Stimulated activated CD8-positive, alpha-beta memory T cell treated with anti-CD3 and anti-CD28 coated beads, Interleukin-12 subunit alpha, Interleukin-12 subunit beta, amount 100 ng/mL, for 4 hours (primary cell): ENCODE measurements at regions not wholly inside any gene's neighbourhood (a gene's known extent, or its start where the extent isn't known, plus 50 kb on each side); places are given as distances from the start of the nearest gene placed in this dataset.

Experiments
- DNase-seq: peaks from one replicate; pipeline ENCODE4 v3.0.0-alpha.2; 2020; ENCODE audit warnings: low read depth

DNA sequence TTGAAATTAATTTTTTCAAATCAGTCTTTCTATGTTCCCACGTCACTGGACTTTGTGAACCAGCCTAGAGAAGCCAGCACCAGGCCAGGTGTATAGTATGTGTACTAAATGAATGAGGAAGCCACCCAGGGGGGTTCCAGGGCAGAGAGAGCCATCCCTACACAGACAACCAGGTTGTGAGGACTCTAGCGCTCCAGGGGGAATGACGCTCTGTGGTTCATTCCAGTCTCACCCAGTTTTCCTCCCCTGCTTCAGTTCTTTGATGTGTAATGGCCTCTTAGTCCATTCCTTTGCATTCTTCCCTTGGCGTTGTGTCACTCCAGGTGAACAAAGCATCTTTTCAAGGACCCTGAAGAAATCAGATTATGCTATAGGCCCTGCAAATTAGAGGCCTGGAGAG lies 330.6 kb downstream of the NSG2 start:
- DNase-seq: no peak

DNA sequence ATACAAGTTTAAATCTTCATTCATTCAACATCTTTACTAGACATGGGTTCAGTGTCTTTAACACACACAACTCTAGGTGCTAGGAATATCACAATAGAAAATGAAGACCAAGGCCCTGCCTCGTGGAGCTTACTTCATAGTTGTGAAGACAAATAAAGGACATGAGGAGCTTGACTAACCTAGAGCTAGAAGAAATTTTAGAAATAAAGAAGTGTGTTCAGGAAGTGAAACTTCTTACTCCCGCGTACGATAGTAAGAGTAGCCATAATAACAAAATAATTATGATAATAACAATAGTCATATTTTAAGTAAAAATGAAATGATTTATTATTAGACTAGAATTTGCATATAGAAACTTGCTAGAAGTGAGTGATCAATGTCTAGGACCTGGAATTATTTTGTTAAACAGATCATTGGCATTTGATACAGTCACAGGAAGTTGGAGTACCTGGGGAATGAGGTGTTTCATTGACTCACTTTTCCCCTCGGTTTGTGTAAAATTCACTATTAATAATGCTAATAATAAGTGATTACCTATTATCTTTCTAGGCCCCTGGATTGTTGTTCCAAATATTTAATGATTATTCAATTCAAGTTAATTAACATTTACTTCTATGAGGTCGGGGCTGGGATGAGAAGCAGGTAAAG lies 331.3 kb downstream of the NSG2 start:
- DNase-seq: no peak

DNA sequence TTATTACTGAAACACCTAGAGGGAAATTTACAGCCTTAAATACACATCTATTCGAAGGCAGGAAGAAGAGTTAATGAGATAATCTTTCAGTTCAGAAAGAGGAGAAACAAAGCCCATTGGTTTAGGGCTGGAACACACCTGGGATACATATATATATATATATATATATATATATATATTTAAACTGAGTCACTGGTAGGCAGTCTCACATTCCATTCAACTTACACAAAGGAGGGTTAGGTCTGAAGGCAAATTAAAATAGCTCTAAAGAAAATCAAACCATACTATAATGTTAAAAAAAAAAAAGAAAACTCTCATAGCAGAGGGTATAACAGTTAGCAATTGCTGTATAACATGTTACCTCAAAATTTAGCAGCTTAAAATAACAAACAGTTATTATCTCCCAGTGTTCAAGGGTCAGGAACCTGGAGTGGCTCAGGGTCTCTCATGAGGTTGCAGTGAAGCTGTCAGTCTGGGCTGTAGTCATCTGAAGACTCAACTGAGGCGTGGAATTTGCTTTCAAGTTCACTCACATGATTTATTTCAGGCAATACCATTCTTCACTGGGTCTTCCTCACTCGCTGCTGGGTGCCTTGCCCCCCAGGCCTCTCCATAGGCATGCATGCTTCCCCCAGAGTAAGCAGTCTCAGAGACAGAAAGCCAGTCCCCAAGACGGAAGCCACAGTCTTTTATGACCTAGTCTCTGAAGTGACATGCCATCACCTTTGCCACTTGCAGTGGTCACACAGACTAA lies 332.8 kb downstream of the NSG2 start:
- DNase-seq: no peak

DNA sequence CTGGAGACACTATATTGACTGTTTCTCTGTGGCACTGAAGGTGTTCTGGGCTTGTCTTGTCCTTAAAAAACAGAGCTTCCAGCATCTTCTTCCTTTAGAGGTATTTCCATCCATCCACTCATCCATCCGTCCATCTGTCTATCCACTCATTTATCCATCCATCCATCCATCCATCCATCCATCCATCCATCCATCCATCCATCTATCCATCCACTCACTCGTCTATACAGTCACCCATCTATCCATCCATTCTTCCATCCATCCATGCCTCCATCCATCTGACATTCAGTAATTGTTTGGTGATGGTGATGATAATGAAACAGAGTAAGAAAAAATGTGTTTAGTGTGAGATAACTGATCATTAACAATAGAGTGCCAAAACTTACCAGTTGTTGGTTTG lies 334.8 kb downstream of the NSG2 start:
- no peak for DNase-seq

DNA sequence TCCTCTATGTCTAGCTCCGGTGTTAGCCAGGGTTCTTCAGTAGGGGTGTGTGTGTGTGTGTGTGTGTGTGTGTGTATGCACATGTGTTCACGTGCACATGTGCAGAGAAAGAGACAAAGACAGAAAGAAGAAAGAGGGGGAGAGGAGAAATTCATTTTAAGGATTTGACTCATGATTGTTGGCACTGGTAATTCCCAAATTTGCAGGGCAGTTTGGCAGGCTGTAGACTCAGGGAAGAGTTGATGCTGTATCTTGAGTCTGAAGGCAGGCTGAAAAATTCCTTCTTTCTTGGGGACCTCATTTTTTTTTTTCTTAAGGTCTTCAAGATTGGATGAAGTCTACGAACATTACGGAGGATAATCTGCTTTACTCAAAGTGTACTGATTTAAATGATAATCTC lies 335.7 kb downstream of the NSG2 start:
- no peak for DNase-seq

DNA sequence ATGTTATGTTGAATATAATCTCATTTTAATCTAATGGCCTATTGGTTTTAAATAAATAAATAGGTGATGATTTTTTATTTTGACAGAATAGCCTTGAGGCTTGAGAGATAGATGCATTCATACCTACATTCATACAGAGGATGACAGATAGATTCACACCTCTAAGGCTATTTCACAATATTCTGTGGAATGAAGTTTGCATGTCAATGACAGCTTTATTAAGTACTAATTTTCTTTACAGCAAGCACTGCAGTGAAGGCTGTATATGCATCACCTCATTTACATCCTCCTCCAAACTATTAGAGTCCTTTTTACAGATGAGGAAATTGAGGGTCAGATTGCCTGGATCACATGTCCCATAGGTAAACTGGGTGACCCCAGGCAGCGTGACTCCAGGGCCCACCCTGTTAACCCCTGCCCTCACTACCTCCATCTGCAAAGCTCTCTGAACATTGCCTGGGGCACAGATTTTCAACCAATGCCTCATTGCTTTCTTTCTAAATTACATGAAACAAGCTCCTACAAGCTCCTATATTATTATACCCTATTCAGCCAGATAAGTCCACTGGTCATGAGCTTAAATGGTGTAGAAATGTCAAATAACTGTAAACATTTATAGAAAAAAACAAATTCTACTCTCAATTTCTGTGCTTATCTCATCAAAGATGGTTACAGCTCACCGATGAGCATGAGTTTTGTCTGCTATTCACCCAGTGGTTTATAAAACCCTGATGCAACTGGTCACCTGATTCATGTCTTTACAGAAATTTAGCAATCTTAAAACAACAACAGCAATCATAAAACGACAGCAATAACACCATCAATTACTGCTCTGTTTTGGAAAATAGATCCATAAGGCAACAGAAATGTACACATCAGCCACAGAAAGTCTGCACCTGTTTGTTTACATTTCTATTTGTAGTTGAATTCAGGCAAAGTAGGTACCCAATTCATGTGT lies 338.0 kb downstream of the NSG2 start:
- no peak for DNase-seq

DNA sequence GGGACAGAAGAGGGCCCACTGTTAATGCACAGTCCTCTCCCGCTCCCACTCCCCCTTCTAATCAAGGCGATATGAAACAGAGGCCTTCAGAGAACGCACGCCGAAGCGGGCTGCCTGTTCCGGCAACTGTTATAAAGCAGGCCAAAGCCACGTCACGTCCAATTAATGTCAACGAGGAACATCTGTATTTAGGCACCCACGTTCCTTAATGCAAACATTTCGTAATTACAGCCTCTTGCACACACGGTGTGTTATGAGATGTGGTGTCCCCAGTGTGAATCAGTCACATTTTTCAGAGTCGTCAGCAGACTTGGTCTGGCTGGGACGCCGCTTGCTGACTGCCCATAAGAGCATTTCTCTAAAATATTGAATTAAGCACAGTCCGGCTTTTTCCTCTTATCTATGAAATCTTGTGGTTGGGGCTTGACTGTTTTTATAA lies 339.0 kb downstream of the NSG2 start:
- no peak for DNase-seq

DNA sequence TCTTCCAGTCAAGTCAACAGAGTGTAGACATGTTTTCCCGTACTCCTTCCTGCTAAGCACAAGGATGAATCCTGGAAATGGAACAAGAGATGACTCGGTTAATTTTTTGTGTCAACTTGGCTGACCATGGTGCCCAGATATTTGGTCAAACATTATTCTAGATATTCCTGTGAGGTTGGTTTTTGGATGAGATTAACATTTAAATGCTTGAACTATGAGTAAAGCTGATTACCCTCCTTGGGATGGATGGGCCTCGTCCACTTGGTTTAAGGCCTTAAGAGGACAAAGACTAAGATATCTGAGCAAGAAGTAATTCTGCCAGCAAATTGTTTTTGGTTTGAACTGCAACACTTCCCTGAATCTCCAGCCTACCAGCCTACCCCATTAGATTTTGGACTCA lies 338.1 kb upstream of the MSX2 start:
- no peak for DNase-seq

DNA sequence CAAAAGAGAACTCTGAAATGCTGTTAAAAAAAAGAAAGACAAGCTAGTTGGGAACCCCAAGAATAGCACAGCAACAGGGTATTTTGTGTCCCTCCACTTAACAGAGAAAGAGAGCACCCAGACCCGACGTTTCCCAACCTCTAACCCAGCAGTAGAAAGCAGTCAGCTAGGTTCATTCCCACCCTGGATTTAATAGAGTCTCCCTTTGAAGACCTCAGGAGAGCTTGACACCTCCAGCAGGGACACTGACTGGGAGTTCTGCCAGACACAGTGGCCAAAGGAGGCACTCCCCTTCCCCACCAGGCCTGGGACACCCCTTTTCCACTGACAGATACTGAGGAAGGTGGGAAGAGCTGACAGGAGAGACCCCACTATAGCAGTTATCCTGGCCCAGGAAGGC lies 337.5 kb upstream of the MSX2 start:
- DNase-seq: no peak

DNA sequence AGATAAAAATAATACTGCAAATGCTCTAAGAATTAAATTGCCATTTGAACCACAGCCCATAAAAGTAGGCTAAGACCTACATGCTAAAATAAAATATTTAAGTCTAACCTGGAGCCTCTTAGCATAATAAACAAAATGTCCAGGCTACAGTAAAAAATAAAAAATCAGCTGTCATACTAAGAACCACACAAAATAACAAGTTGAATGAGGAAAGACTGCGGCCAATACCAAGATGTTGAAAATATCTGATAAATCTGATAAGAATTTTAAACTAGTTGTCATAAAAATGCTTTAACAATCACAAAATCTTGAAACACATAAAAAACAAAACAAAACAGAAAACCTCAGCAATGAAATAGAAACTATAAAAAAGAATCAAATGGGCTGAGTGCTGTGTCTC lies 336.9 kb upstream of the MSX2 start:
- no peak for DNase-seq

DNA sequence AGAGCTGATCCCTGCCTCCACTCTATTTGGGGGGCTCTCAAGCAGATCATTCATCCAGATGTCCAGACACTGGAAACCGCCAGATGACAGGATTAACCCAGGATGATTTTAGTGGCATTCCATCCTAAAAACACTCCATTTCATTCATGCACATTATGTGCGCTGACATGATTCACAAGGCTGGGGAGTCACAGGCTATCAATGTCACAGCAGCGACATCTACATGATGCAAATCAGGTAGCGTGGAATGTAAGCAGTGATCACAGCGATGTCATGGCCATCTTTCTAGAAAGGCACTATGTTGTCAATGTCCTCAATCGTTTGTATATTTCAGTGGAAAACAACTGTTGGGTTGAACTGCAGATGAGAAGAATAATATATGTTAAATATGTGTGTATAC lies 331.5 kb upstream of the MSX2 start:
- no peak for DNase-seq

DNA sequence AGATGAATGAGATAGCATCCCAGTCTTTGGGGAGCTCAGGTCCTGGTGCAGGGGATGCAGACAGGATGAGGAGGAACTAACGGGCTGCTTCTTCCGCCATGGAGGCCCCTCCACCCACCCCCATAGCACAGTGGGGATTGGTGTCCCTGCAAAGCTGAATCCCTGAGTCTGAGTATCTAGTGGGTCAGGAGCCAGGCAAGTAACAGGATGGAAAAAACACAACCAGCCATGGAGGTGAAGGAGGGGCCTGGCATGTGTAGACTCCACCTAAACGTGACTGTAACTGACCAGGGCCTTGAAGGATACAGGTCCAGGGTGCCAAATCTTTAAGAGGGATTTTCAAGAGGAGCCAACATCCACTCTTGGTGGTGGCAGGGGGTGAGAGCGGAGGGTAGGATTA lies 327.8 kb upstream of the MSX2 start:
- no peak for DNase-seq

DNA sequence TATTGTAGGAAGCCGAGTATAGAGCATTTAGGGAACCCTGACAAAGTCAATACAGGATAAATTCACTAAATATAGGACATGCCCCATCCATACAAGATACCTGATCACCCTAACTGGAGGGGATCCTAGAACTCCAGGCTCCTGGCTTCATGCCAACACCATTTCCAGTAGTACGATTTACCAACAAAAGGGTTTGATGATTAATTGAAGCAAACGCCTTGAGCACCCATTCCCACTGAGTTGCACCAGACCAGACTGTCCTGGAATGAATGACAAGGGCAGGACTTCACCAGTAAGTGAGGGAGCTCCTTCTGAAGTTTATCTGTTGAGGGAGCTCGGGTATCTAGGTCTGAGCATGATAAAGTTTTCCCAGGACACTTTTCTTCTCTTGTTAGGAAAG lies 327.2 kb upstream of the MSX2 start:
- DNase-seq: no peak

DNA sequence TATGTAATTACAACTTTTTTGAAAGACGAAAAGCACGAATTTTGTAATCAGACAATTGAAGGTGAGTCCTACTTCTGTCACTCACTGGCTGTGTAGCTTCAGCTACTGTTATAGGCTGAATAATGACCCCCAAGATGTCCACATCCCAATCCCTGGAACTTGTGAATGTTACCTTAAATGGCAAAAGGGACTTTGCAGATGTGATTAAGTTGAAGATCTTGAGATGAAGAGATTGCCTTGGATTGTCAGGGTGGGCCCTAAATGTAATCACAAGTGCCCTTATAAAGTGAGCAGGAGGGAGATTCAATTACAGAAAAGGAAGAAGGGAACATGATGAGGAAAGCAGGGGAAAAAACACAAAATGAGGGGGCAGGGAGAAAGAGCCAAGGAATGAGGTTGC lies 326.2 kb upstream of the MSX2 start:
- DNase-seq: no peak

DNA sequence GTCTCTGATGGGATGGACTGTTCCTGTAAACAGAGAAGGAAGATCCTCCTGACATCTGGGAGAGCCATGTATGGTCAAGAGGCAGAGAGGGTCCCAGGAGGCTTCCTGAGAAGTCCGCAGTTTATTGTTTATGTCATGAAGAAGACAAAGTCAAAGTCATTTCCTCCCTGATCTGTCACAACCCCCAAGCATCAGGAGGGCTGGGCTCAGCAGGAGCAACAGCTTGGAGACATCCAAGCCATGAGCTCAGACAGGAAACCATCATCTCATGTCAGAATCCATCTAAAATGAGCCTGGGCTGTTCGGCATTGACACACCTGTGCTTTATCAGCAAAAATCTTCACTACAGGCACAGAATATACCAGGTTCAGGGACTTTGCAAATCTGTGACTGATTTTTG lies 325.0 kb upstream of the MSX2 start:
- no peak for DNase-seq

DNA sequence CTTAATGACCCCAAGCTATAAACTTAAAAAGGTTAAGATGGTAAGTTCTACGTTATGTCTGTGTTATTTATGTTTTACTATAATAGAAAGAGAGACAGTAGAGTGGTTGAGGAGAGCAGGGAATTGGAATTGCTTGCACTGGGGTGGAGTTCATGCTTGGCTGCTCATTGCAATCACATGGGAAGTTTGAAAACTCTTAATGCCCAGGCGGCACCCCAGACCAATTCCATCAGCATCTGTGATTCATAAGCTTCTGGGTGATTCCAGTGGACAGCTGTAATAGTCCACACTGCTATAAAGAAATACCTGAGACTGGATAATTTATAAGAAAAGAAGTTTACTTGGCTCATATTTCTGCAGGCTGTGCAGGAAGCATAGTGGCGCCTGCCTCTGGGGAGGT lies 323.9 kb upstream of the MSX2 start:
- DNase-seq: no peak

DNA sequence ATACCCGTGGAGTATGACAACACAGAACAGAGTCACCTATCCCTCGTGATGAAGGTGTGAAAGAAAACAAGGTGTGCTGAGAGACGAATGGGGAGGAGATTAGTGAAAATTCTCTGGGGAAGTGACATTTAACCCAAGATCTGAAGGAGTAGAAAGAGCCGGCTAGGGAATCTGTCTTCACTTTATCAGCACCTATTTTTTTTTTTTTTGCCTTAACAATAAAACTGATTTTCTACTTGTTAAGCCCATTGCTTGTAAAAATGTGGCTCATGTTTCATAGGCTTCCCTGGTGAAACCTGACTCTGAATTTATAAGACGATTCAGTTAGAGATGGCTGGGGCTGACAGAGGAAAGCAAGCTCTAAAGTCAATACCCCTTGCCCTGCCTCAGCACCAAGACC lies 322.6 kb upstream of the MSX2 start:
- no peak for DNase-seq

DNA sequence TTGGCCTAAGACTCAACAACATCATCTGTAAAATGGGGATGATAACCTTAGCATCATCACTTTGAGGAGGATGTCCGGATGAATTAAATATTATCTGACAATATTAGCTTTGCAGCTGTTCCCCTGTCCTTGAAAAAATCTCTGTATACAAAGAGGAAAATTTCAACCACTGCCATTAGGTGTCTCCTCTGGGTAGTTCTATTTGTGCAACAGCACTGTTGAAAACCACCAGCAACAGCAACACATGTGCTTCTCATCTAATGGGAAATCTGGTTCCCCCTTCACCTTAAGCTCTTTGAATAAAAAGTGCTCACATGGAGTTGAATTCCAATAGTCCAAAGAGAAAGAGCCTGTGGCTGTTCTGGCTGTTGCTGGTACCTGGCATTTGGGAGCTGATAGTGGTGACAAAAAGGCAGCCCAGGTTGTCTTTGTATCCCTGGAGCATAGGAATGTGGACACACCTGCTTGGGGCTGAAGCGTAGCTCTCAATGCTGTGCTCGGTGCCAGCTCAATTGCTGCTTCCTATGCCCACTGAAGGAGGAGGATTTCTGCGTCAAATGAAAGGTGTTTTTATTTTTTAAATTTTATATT lies 322.1 kb upstream of the MSX2 start:
- no peak for DNase-seq

DNA sequence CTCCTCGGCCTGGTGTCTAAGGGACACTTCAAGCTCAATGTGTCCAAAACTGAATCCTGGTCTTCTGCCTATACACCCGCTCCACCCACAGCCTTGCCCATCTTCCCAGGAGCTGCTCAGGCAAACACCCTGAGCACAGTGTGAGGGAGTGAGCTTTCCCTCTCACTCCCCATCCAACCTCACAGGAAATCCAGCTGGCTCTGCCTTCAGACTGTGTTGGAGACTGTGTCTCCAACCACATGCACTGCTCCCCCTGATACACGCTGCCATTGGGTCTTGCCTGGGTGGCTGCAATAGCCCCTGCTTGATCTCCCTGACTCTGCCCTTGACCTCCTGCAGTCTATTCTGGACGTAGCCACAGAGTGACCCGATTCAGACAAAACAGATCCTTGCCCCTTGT lies 319.5 kb upstream of the MSX2 start:
- DNase-seq: no peak

DNA sequence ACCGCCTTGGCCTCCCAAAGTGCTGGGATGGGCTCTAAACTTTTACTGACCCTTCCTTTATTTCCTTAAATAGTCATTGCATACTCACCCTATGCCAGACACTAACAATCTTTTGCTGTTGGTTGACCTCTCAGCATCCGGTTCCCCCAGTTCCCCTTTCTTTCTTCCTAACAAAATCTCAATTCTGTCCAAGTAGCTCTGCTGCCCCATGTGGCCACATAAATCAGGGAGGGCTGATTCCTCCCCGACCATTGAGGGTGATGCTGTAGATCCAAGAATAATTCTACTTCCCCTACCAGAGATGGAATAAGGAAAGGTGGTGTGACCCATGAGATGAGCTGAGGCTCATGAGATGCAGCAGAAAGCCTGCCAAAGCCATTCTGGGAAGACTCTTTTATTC lies 315.3 kb upstream of the MSX2 start:
- DNase-seq: no peak

DNA sequence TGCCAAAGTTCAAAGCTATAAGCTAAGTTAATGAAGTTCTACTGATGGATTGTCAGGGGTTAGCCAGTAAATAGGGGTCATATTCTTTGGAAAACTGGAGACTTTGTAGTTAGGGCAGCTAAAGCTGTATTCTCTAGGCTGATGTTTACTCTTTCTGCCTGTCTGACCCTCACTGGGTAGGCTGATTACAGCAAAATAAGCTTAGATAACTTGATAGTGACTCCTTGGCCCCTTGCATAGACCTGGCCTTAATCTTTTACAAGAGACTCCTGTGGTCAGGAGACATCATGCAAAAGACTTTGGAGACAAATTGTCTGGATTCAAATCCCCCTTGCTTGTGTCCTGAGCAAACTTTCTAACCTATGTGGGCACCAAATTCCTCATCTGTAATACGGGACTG lies 314.4 kb upstream of the MSX2 start:
- DNase-seq: no peak

DNA sequence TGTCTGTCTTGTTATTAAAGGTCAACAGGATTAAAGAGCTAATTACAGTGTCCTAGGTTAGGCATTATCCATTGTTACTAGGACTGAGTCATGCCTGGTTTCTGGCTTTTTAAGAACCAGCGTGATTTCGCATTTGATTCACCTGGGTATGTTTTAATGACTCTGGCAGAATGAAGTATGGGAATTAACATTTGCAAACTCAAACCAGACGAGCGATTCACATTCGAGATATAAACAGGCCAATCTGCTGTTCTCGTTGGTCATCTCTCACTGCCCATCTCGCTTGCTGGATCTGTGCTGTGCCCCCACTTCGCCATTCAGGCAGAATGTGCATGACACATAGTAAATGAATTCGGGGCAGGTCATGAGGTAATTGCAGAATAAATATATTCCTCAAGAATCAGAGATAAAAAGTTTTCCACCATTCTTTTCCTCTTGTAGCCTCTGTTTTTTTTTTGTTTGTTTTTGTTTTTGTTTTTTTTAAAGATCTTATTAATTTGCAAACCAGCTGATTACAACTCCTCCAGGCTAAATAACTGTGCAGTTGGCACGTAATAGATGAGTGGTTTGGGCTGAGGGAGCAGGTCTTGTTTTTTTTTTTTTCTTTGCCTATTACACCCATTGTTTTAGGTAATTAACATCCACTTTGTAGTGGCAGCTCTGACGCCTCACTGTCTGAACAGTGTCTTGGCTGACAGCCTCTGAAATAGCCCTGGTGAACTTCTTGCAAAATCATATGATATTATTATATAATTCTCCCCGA lies 313.5 kb upstream of the MSX2 start:
- DNase-seq: no peak
